H9 (cell line): ENCODE measurements at regions not wholly inside any gene's neighbourhood (a gene's known extent, or its start where the extent isn't known, plus 50 kb on each side); places are given as distances from the start of the nearest gene placed in this dataset.

ENCODE experiments used
- DNase-seq: peaks from one replicate; pipeline ENCODE4 v3.0.0-alpha.2; 2017
- H2AFZ ChIP-seq: one replicate; pipeline ENCODE4 v1.6.1; 2013; ENCODE audit warnings: mild to moderate bottlenecking, low read length, control low read depth, moderate library complexity
- H2AK5ac ChIP-seq: 2 replicates; pipeline ENCODE4 v1.6.1; 2013; ENCODE audit warnings: low read length, control low read depth, mixed read lengths; ENCODE audit not compliant: insufficient read length
- H2BK120ac ChIP-seq: one replicate; pipeline ENCODE4 v1.6.1; 2013; ENCODE audit warnings: low read depth, mild to moderate bottlenecking, low read length, control low read depth, inconsistent platforms; ENCODE audit not compliant: poor library complexity, severe bottlenecking
- H2BK12ac ChIP-seq: 2 replicates; pipeline ENCODE4 v1.6.1; 2013; ENCODE audit warnings: low read length, control low read depth, mixed read lengths, low read depth; ENCODE audit not compliant: insufficient read length
- H2BK15ac ChIP-seq: 2 replicates; pipeline ENCODE4 v1.6.1; 2013; ENCODE audit warnings: low read depth, low read length, control low read depth
- H2BK20ac ChIP-seq: one replicate; pipeline ENCODE4 v1.6.1; 2013; ENCODE audit warnings: low read depth, mild to moderate bottlenecking, low read length, control low read depth, inconsistent platforms; ENCODE audit not compliant: poor library complexity, severe bottlenecking
- H2BK5ac ChIP-seq: 2 replicates; pipeline ENCODE4 v1.6.1; 2013; ENCODE audit warnings: low read length, control low read depth, mixed read lengths; ENCODE audit not compliant: insufficient read length
- H3K14ac ChIP-seq: 2 replicates; pipeline ENCODE4 v1.6.1; 2013; ENCODE audit warnings: low read length, control low read depth; ENCODE audit not compliant: insufficient read depth
- H3K18ac ChIP-seq: 2 replicates; pipeline ENCODE4 v1.6.1; 2013; ENCODE audit warnings: low read depth, mild to moderate bottlenecking, mixed read lengths, low read length, control low read depth; ENCODE audit not compliant: insufficient read length
- H3K23ac ChIP-seq: 2 replicates; pipeline ENCODE4 v1.6.1; 2013; ENCODE audit warnings: low read length, control low read depth, mixed read lengths, low read depth; ENCODE audit not compliant: insufficient read length
- H3K23me2 ChIP-seq: 2 replicates; pipeline ENCODE4 v1.6.1; 2013; ENCODE audit warnings: low read depth, mild to moderate bottlenecking, mixed read lengths, low read length, control low read depth; ENCODE audit not compliant: insufficient read length, poor library complexity, severe bottlenecking
- H3K27ac ChIP-seq: 2 replicates; pipeline ENCODE4 v1.5.1; 2013; ENCODE audit warnings: low read length, control low read depth, mixed read lengths, low read depth; ENCODE audit not compliant: insufficient read length
- H3K27me3 ChIP-seq: 2 replicates; pipeline ENCODE4 v1.6.1; 2013; ENCODE audit warnings: low read length, control low read depth, inconsistent platforms; ENCODE audit not compliant: insufficient read depth
- H3K4ac ChIP-seq: 2 replicates; pipeline ENCODE4 v1.6.1; 2013; ENCODE audit warnings: low read depth, mild to moderate bottlenecking, control low read depth, inconsistent platforms, low read length, moderate library complexity
- H3K4me1 ChIP-seq: 2 replicates; pipeline ENCODE4 v1.6.1; 2013; ENCODE audit warnings: low read length, control low read depth, inconsistent platforms; ENCODE audit not compliant: insufficient read depth
- H3K4me2 ChIP-seq: 2 replicates; pipeline ENCODE4 v1.6.1; 2013; ENCODE audit warnings: low read length, control low read depth, mixed read lengths; ENCODE audit not compliant: insufficient read length, insufficient read depth
- H3K56ac ChIP-seq: 2 replicates; pipeline ENCODE4 v1.6.1; 2013; ENCODE audit warnings: low read depth, mild to moderate bottlenecking, mixed read lengths, low read length, control low read depth; ENCODE audit not compliant: insufficient read length
- H3K79me1 ChIP-seq: 2 replicates; pipeline ENCODE4 v1.6.1; 2013; ENCODE audit warnings: low read depth, mild to moderate bottlenecking, moderate library complexity, low read length, control low read depth, inconsistent platforms; ENCODE audit not compliant: insufficient read depth, poor library complexity, severe bottlenecking
- H3K79me2 ChIP-seq: 2 replicates; pipeline ENCODE4 v1.6.1; 2013; ENCODE audit warnings: low read length, control low read depth, inconsistent platforms; ENCODE audit not compliant: insufficient read depth
- H3K9ac ChIP-seq: 2 replicates; pipeline ENCODE4 v1.6.1; 2013; ENCODE audit warnings: low read length, control low read depth, mixed read lengths; ENCODE audit not compliant: insufficient read length; ENCODE audit errors: extremely low read depth
- H3K9me3 ChIP-seq: one replicate; pipeline ENCODE4 v1.6.1; 2013; ENCODE audit warnings: low read depth, low read length, inconsistent platforms; ENCODE audit not compliant: control insufficient read depth
- H3T11ph ChIP-seq: one replicate; pipeline ENCODE4 v1.6.1; 2013; ENCODE audit warnings: mild to moderate bottlenecking, low read length, control low read depth, inconsistent platforms
- H4K20me1 ChIP-seq: one replicate; pipeline ENCODE4 v1.6.1; 2013; ENCODE audit not compliant: control insufficient read depth, insufficient read length, insufficient read depth
- H4K5ac ChIP-seq: 2 replicates; pipeline ENCODE4 v1.6.1; 2013; ENCODE audit warnings: low read depth, mild to moderate bottlenecking, mixed read lengths, low read length, control low read depth; ENCODE audit not compliant: insufficient read length
- H4K8ac ChIP-seq: replicated peaks from 2 replicates; pipeline ENCODE4 v1.6.1; 2013; ENCODE audit warnings: low read length, control low read depth, mixed read lengths, low read depth; ENCODE audit not compliant: insufficient read length
- H4K91ac ChIP-seq: 2 replicates; pipeline ENCODE4 v1.6.1; 2013; ENCODE audit warnings: low read depth, mild to moderate bottlenecking, moderate library complexity, mixed read lengths, low read length, control low read depth; ENCODE audit not compliant: insufficient read length
- H3K27ac Mint-ChIP-seq, 3 experiments: 2 replicates in 2 of 3; 3 replicates in 1 of 3; pipeline ENCODE4 v1.8.0; 2020 to 2021; ENCODE audit warnings: mixed read lengths in 3 of 3, mild to moderate bottlenecking in 1 of 3, moderate library complexity in 1 of 3
- H3K27me3 Mint-ChIP-seq: 2 replicates; pipeline ENCODE4 v1.8.0; 2021; ENCODE audit warnings: low read depth, mild to moderate bottlenecking, moderate library complexity, mixed read lengths
- H3K36me3 Mint-ChIP-seq, 3 experiments: 2 replicates in 2 of 3; 3 replicates in 1 of 3; pipeline ENCODE4 v1.8.0; 2020 to 2021; ENCODE audit warnings: low read depth in 3 of 3, mixed read lengths in 3 of 3; ENCODE audit not compliant: insufficient read depth in 1 of 3
- H3K4me1 Mint-ChIP-seq, 2 experiments: 2 replicates each; pipeline ENCODE4 v1.8.0; 2020; ENCODE audit warnings: mixed read lengths in 2 of 2
- H3K4me3 Mint-ChIP-seq, 2 experiments: 2 replicates in 1 of 2; 3 replicates in 1 of 2; pipeline ENCODE4 v1.8.0; 2020 to 2021; ENCODE audit warnings: mild to moderate bottlenecking in 2 of 2, mixed read lengths in 2 of 2, moderate library complexity in 1 of 2
- H3K9me3 Mint-ChIP-seq, 2 experiments: 2 replicates in 1 of 2; 3 replicates in 1 of 2; pipeline ENCODE4 v1.8.0; 2020; ENCODE audit warnings: mild to moderate bottlenecking in 2 of 2, mixed read lengths in 2 of 2, moderate library complexity in 1 of 2
- WGBS: extraction: QIAGEN DNeasy Blood & Tissue Kit; methylation state at CpG from one replicate; pipeline ENCODE4 v1.1.7; 2013; ENCODE audit warnings: missing lambda C conversion rate, low lambda C conversion rate, mixed read lengths; ENCODE audit not compliant: insufficient read length; ENCODE audit errors: extremely low coverage; 5-methylcytosine and 5-hydroxymethylcytosine counted together
- TF ChIP-seq, protein P1 (sequence below): fragments of 200-600 bp; sonication (generic); conservative IDR thresholded peaks from 3 replicates; pipeline ENCODE4 v1.8.0; 2021; ENCODE audit warnings: antibody characterized with exemption, mild to moderate bottlenecking

DNA sequence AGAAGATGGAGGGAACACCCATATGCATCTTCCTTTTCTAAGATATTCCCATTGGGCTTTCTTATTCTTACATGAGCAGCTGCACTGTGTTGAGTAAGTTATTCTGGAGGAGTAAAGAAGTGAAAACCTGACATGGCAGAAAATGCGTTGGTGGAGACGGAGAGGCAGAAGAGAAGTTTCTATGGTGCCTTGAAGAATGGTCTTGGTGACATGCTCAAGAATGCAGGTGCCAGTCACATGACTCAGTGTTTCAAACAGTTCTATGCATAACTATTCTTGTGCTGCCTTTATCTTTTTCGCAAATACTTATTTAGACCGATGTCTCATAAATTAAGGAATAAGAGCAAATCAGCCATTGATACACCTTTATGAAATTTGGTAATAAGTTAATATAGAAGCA is 377.8 kb upstream of the IRX2 start:
- Histone ChIP-seq H3K56ac (no peak overlapping the region), H3K9ac (no peak overlapping the region), H2BK12ac (no peak overlapping the region), H3K18ac (no peak overlapping the region), H2AFZ (no peak overlapping the region), H3K27me3 (peaks cover 4% of the 10 kb centered on the region; the same call in 1 of the 2 replicates), H3K14ac (no peak overlapping the region), H2BK5ac (no peak overlapping the region), H3K23me2 (no peaks in the 10 kb centered on the region), H3K4me2 (no peak overlapping the region), H3K27ac (no peak overlapping the region), H4K8ac (no peak overlapping the region), H3K9me3 (no peaks in the 10 kb centered on the region), H3K4ac (no peak overlapping the region), H4K91ac (no peak overlapping the region), H3K23ac (no peak overlapping the region), H2AK5ac (no peak overlapping the region), H4K5ac (no peak overlapping the region), H2BK15ac (no peak overlapping the region), H3K4me1 (peaks cover 2% of the 10 kb centered on the region; the same call in 1 of the 2 replicates), H3K79me1 (no peaks in the 10 kb centered on the region), H3T11ph (no peak overlapping the region), H3K79me2 (no peaks in the 10 kb centered on the region), H2BK20ac (no peak overlapping the region), H4K20me1 (no peaks in the 10 kb centered on the region), H2BK120ac (no peak overlapping the region)
- H3K9me3 Mint-ChIP-seq: peaks cover 2 to 4% of the 10 kb centered on the region in 2 experiments; a peak in 3 of 5 replicates
- H3K4me1 Mint-ChIP-seq: peaks cover 34 to 37% of the 10 kb centered on the region in 2 experiments
- H3K36me3 Mint-ChIP-seq: peaks cover 0 to 4% (median 0%) of the 10 kb centered on the region in 3 experiments; a peak in 2 of 7 replicates
- H3K27me3 Mint-ChIP-seq: peaks cover 6% of the 10 kb centered on the region
- WGBS: no CpG with 5 or more reads among the region's 4 CpGs
- TF ChIP-seq, protein P1, sequence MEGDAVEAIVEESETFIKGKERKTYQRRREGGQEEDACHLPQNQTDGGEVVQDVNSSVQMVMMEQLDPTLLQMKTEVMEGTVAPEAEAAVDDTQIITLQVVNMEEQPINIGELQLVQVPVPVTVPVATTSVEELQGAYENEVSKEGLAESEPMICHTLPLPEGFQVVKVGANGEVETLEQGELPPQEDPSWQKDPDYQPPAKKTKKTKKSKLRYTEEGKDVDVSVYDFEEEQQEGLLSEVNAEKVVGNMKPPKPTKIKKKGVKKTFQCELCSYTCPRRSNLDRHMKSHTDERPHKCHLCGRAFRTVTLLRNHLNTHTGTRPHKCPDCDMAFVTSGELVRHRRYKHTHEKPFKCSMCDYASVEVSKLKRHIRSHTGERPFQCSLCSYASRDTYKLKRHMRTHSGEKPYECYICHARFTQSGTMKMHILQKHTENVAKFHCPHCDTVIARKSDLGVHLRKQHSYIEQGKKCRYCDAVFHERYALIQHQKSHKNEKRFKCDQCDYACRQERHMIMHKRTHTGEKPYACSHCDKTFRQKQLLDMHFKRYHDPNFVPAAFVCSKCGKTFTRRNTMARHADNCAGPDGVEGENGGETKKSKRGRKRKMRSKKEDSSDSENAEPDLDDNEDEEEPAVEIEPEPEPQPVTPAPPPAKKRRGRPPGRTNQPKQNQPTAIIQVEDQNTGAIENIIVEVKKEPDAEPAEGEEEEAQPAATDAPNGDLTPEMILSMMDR: no peak
- DNase-seq: no peak
- no peak overlapping the region for H3K4me3 Mint-ChIP-seq
- H3K27ac Mint-ChIP-seq: no peak overlapping the region
